HG02884 (cell line): ENCODE measurements at regions not wholly inside any gene's neighbourhood (a gene's known extent, or its start where the extent isn't known, plus 50 kb on each side); places are given as distances from the start of the nearest gene placed in this dataset.
"Not testable (repeated sequence)": the region's sequence is repeated elsewhere in the genome, so short reads cannot be mapped to it uniquely, and the experiment has no call there.

Source experiments
- ATAC-seq: cut with Tn5 transposase; IDR thresholded peaks from one replicate; pipeline ENCODE4 v1.9.1; 2021; ENCODE audit warnings: mild to moderate bottlenecking, moderate library complexity; ENCODE audit not compliant: unreplicated experiment

GRCh38 chr4:19266566-19266965, 985.1 kb upstream of the SLIT2 start:
- ATAC-seq: no peak

- no peak for ATAC-seq
Observed at GRCh38 chr4:19262467-19262866, 989.2 kb upstream of the SLIT2 start.

GRCh38 chr4:19260346-19260745, 991.4 kb upstream of the SLIT2 start:
- no peak for ATAC-seq

- ATAC-seq: no peak
Observed at GRCh38 chr4:19259920-19260319, 991.8 kb upstream of the SLIT2 start.

- ATAC-seq: no peak
Observed at GRCh38 chr4:19256823-19257222, 994.9 kb upstream of the SLIT2 start.

GRCh38 chr4:19254486-19254885, 997.2 kb upstream of the SLIT2 start:
- ATAC-seq: no peak

GRCh38 chr4:19248023-19248422, 1003.7 kb upstream of the SLIT2 start:
- no peak for ATAC-seq

- ATAC-seq: no peak
Observed at GRCh38 chr4:19241895-19242294, 1009.8 kb upstream of the SLIT2 start.

GRCh38 chr4:19239565-19239964, 1012.1 kb upstream of the SLIT2 start:
- ATAC-seq: no peak

- no peak for ATAC-seq
Observed at GRCh38 chr4:19236473-19236872, 1015.2 kb upstream of the SLIT2 start.

GRCh38 chr4:19230906-19231545, 1020.7 kb upstream of the SLIT2 start:
- ATAC-seq: no peak

- no peak for ATAC-seq
Observed at GRCh38 chr4:19227701-19228100, 1024.0 kb upstream of the SLIT2 start.

- ATAC-seq: no peak
Observed at GRCh38 chr4:19224820-19225219, 1026.9 kb upstream of the SLIT2 start.

- ATAC-seq: no peak
Observed at GRCh38 chr4:19216476-19216875, 1035.2 kb upstream of the SLIT2 start.

- no peak for ATAC-seq
Observed at GRCh38 chr4:19214591-19215186, 1037.0 kb upstream of the SLIT2 start.

GRCh38 chr4:19213388-19213787, 1038.3 kb upstream of the SLIT2 start:
- ATAC-seq: no peak

- ATAC-seq: no peak
Observed at GRCh38 chr4:19205853-19206252, 1045.9 kb upstream of the SLIT2 start.

GRCh38 chr4:19197838-19198237, 1053.9 kb upstream of the SLIT2 start:
- ATAC-seq: not testable (repeated sequence)

- ATAC-seq: no peak
Observed at GRCh38 chr4:19195696-19196095, 1056.0 kb upstream of the SLIT2 start.

GRCh38 chr4:19194672-19195071, 1057.0 kb upstream of the SLIT2 start:
- no peak for ATAC-seq

- ATAC-seq: no peak
Observed at GRCh38 chr4:19193274-19193981, 1058.3 kb upstream of the SLIT2 start.

GRCh38 chr4:19191979-19192650, 1059.6 kb upstream of the SLIT2 start:
- no peak for ATAC-seq
